Activated naive CD4-positive, alpha-beta T cell treated with anti-CD3 and anti-CD28 coated beads, Interleukin-2, amount 10 ng/mL, durations not matched to agents 7 days and 5 days (primary cell): ENCODE measurements at regions not wholly inside any gene's neighbourhood (a gene's known extent, or its start where the extent isn't known, plus 50 kb on each side); places are given as distances from the start of the nearest gene placed in this dataset.
"Not testable (repeated sequence)": the region's sequence is repeated elsewhere in the genome, so short reads cannot be mapped to it uniquely, and the experiment has no call there.

Experiments
- CTCF ChIA-PET: fragments of 350-600 bp; sonication (Branson Sonifier 250); formaldehyde crosslinking; loops from one replicate; lab custom pipeline; 2021; ENCODE audit warnings: antibody characterized with exemption; lab: Charles Lee
- DNase-seq: peaks from one replicate; pipeline ENCODE4 v3.0.0-alpha.2; 2020
- H3K27ac Mint-ChIP-seq: one replicate; pipeline ENCODE4 v1.8.0; 2021; ENCODE audit warnings: mild to moderate bottlenecking, moderate library complexity, mixed read lengths
- H3K27me3 Mint-ChIP-seq: one replicate; pipeline ENCODE4 v1.8.0; 2021; ENCODE audit warnings: mild to moderate bottlenecking, mixed read lengths
- H3K36me3 Mint-ChIP-seq: one replicate; pipeline ENCODE4 v1.8.0; 2021; ENCODE audit warnings: mixed read lengths
- H3K4me1 Mint-ChIP-seq: one replicate; pipeline ENCODE4 v1.8.0; 2021; ENCODE audit warnings: mixed read lengths
- H3K4me3 Mint-ChIP-seq: one replicate; pipeline ENCODE4 v1.8.0; 2021; ENCODE audit warnings: mild to moderate bottlenecking, moderate library complexity, mixed read lengths
- H3K9me3 Mint-ChIP-seq: one replicate; pipeline ENCODE4 v1.8.0; 2021; ENCODE audit warnings: mixed read lengths

GRCh38 chr17:30731210-30732132 is 93.0 kb downstream of the CRLF3 start:
- H3K27ac Mint-ChIP-seq: peak overlapping the region; percentile 94
- DNase-seq: peak; percentile 90
- H3K4me3 Mint-ChIP-seq: peak overlapping the region; percentile 94
- CTCF ChIA-PET, H3K27me3 Mint-ChIP-seq, H3K9me3 Mint-ChIP-seq: not testable (repeated sequence)
- peaks cover 43% of the 10 kb centered on the region for H3K4me1 Mint-ChIP-seq
- peaks cover 20% of the 10 kb centered on the region for H3K36me3 Mint-ChIP-seq

- peaks cover 43% of the 10 kb centered on the region for H3K4me1 Mint-ChIP-seq
- H3K4me3 Mint-ChIP-seq: peak overlapping the region; percentile 94
- H3K9me3 Mint-ChIP-seq, DNase-seq, H3K27me3 Mint-ChIP-seq, CTCF ChIA-PET: not testable (repeated sequence)
- H3K27ac Mint-ChIP-seq: peak overlapping the region; percentile 94
- H3K36me3 Mint-ChIP-seq: peaks cover 18% of the 10 kb centered on the region
Measured at GRCh38 chr17:30730837-30731209, 93.7 kb downstream of the CRLF3 start.

- H3K9me3 Mint-ChIP-seq, CTCF ChIA-PET, H3K27me3 Mint-ChIP-seq, DNase-seq: not testable (repeated sequence)
- H3K4me1 Mint-ChIP-seq: peaks cover 38% of the 10 kb centered on the region
- peak overlapping the region; percentile 94 for H3K27ac Mint-ChIP-seq
- H3K36me3 Mint-ChIP-seq: peaks cover 14% of the 10 kb centered on the region
- peak overlapping the region; percentile 94 for H3K4me3 Mint-ChIP-seq
Measured at GRCh38 chr17:30730171-30730836, 94.2 kb downstream of the CRLF3 start.

- Mint-ChIP-seq H3K4me1 (peaks cover 35% of the 10 kb centered on the region), H3K27ac (peak overlapping the region; percentile 94), H3K4me3 (peak overlapping the region; percentile 43), H3K36me3 (peaks cover 11% of the 10 kb centered on the region)
- DNase-seq, H3K27me3 Mint-ChIP-seq, H3K9me3 Mint-ChIP-seq: not testable (repeated sequence)
- CTCF ChIA-PET: interaction anchor here (0.9 kb wide), 1 partner anchor 95 kb away, joined by 3 read pairs; the partner anchor contains the start of gene CRLF3
Measured at GRCh38 chr17:30729471-30730170, 94.9 kb downstream of the CRLF3 start.

GRCh38 chr17:30727517-30727916 is 97.0 kb downstream of the CRLF3 start:
- CTCF ChIA-PET: interaction anchor here (0.9 kb wide), 1 partner anchor 12 kb away, joined by 3 read pairs; no protein-coding TSS in a partner anchor
- H3K36me3 Mint-ChIP-seq, DNase-seq, H3K4me3 Mint-ChIP-seq, H3K9me3 Mint-ChIP-seq, H3K27me3 Mint-ChIP-seq, H3K27ac Mint-ChIP-seq: not testable (repeated sequence)
- peaks cover 20% of the 10 kb centered on the region for H3K4me1 Mint-ChIP-seq

- H3K27ac Mint-ChIP-seq, H3K36me3 Mint-ChIP-seq, H3K27me3 Mint-ChIP-seq, H3K4me3 Mint-ChIP-seq, H3K9me3 Mint-ChIP-seq, DNase-seq: not testable (repeated sequence)
- CTCF ChIA-PET: interaction anchor here (0.9 kb wide), 1 partner anchor 12 kb away, joined by 3 read pairs; no protein-coding TSS in a partner anchor
- H3K4me1 Mint-ChIP-seq: peaks cover 20% of the 10 kb centered on the region
Measured at GRCh38 chr17:30726734-30727133, 97.8 kb downstream of the CRLF3 start.

GRCh38 chr17:30726310-30726709 is 98.2 kb downstream of the CRLF3 start:
- H3K9me3 Mint-ChIP-seq, H3K36me3 Mint-ChIP-seq, CTCF ChIA-PET, H3K27ac Mint-ChIP-seq, H3K27me3 Mint-ChIP-seq, DNase-seq, H3K4me3 Mint-ChIP-seq: not testable (repeated sequence)
- peaks cover 20% of the 10 kb centered on the region for H3K4me1 Mint-ChIP-seq

- H3K4me3 Mint-ChIP-seq, DNase-seq, H3K27me3 Mint-ChIP-seq, CTCF ChIA-PET, H3K9me3 Mint-ChIP-seq, H3K27ac Mint-ChIP-seq, H3K36me3 Mint-ChIP-seq, H3K4me1 Mint-ChIP-seq: not testable (repeated sequence)
Measured at GRCh38 chr17:30724034-30724650, 100.3 kb downstream of the CRLF3 start.

GRCh38 chr17:30722114-30722780 is 102.2 kb downstream of the CRLF3 start:
- H3K27ac Mint-ChIP-seq, H3K4me3 Mint-ChIP-seq, H3K27me3 Mint-ChIP-seq, H3K4me1 Mint-ChIP-seq, H3K36me3 Mint-ChIP-seq, DNase-seq, H3K9me3 Mint-ChIP-seq: not testable (repeated sequence)
- CTCF ChIA-PET: interaction anchor here (0.6 kb wide), 1 partner anchor 395 kb away, joined by 3 read pairs; no protein-coding TSS in a partner anchor

GRCh38 chr17:30720971-30721370 is 103.5 kb downstream of the CRLF3 start:
- H3K27me3 Mint-ChIP-seq, H3K4me3 Mint-ChIP-seq, H3K27ac Mint-ChIP-seq, H3K9me3 Mint-ChIP-seq, H3K4me1 Mint-ChIP-seq, H3K36me3 Mint-ChIP-seq: not testable (repeated sequence)
- CTCF ChIA-PET: interaction anchor here (0.8 kb wide), 1 partner anchor 104 kb away, joined by 3 read pairs; the partner anchor contains the start of gene CRLF3
- peak; percentile 13 for DNase-seq

- peak; percentile 13 for DNase-seq
- H3K4me3 Mint-ChIP-seq: no peak overlapping the region
- no peaks in the 10 kb centered on the region for H3K27me3 Mint-ChIP-seq
- CTCF ChIA-PET: interaction anchor here (1.8 to 3.7 kb wide), 2 partner anchors 105 to 380 kb away, joined by 6 to 12 read pairs; partner anchors contain the start of gene CRLF3
- H3K9me3 Mint-ChIP-seq: no peaks in the 10 kb centered on the region
- H3K4me1 Mint-ChIP-seq: peaks cover 7% of the 10 kb centered on the region
- no peak overlapping the region for H3K27ac Mint-ChIP-seq
- H3K36me3 Mint-ChIP-seq: no peaks in the 10 kb centered on the region
Measured at GRCh38 chr17:30720013-30720471, 104.5 kb downstream of the CRLF3 start.

- H3K27me3 Mint-ChIP-seq, H3K36me3 Mint-ChIP-seq, H3K4me1 Mint-ChIP-seq, H3K27ac Mint-ChIP-seq, H3K9me3 Mint-ChIP-seq, H3K4me3 Mint-ChIP-seq: not testable (repeated sequence)
- CTCF ChIA-PET: interaction anchor here (1.2 to 3.7 kb wide), 3 partner anchors 106 to 379 kb away, joined by 4 to 12 read pairs (median 6); partner anchors contain the start of gene CRLF3
- DNase-seq: peak; percentile 85
Measured at GRCh38 chr17:30719131-30719973, 105.1 kb downstream of the CRLF3 start.
